ENCODE measurements at regions not wholly inside any gene's neighbourhood (a gene's known extent, or its start where the extent isn't known, plus 50 kb on each side); places are given as distances from the start of the nearest gene placed in this dataset.
"Not testable (repeated sequence)": the region's sequence is repeated elsewhere in the genome, so short reads cannot be mapped to it uniquely, and the experiment has no call there.

- Mint-ChIP-seq H3K27me3 (peaks cover 30 to 47% of the 10 kb centered on the region in 2 donors), H3K27ac (no peak overlapping the region), H3K36me3 (ENCODE audit: insufficient read depth) (no peaks in the 10 kb centered on the region), H3K4me3 (no peak overlapping the region), H3K9me3 (peaks cover 0 to 9% of the 10 kb centered on the region in 2 donors), H3K4me1 (ENCODE audit: low read depth in 2 of 2) (no peaks in the 10 kb centered on the region)
- ATAC-seq (replicated peaks) (no peak), DNase-seq (no peak)
Observed at GRCh38 chr9:87359958-87360601, 137.6 kb upstream of the DAPK1 start.

- Mint-ChIP-seq H3K4me1 (ENCODE audit: low read depth in 2 of 2) (no peaks in the 10 kb centered on the region), H3K27ac (no peak overlapping the region), H3K27me3 (peaks cover 33 to 38% of the 10 kb centered on the region in 2 donors), H3K36me3 (ENCODE audit: insufficient read depth) (no peaks in the 10 kb centered on the region), H3K9me3 (no peaks in the 10 kb centered on the region), H3K4me3 (no peak overlapping the region)
- ATAC-seq (replicated peaks), result no peak
- no peak for DNase-seq
Observed at GRCh38 chr9:87370049-87370685, 127.5 kb upstream of the DAPK1 start.

- H3K27me3 Mint-ChIP-seq, result peaks cover 42 to 53% of the 10 kb centered on the region in 2 donors
- DNase-seq (no peak), ATAC-seq (replicated peaks) (no peak)
- no peaks in the 10 kb centered on the region for H3K36me3 Mint-ChIP-seq (ENCODE audit: insufficient read depth)
- H3K4me1 Mint-ChIP-seq (ENCODE audit: low read depth in 2 of 2), result no peaks in the 10 kb centered on the region
- no peaks in the 10 kb centered on the region for H3K9me3 Mint-ChIP-seq
- H3K27ac Mint-ChIP-seq, result no peak overlapping the region
- H3K4me3 Mint-ChIP-seq, result no peak overlapping the region
Observed at GRCh38 chr9:87371795-87372355, 125.8 kb upstream of the DAPK1 start.

GRCh38 chr9:87372356-87372851, 125.3 kb upstream of the DAPK1 start:
- no peaks in the 10 kb centered on the region for H3K9me3 Mint-ChIP-seq
- no peaks in the 10 kb centered on the region for H3K36me3 Mint-ChIP-seq (ENCODE audit: insufficient read depth)
- no peak overlapping the region for H3K27ac Mint-ChIP-seq
- peaks cover 42 to 54% of the 10 kb centered on the region in 2 donors for H3K27me3 Mint-ChIP-seq
- ATAC-seq (replicated peaks), result no peak
- H3K4me3 Mint-ChIP-seq, result no peak overlapping the region
- no peaks in the 10 kb centered on the region for H3K4me1 Mint-ChIP-seq (ENCODE audit: low read depth in 2 of 2)
- no peak for DNase-seq

- H3K27me3 Mint-ChIP-seq, result peaks cover 40 to 54% of the 10 kb centered on the region in 2 donors
- H3K36me3 Mint-ChIP-seq (ENCODE audit: insufficient read depth); H3K27ac Mint-ChIP-seq; H3K9me3 Mint-ChIP-seq; H3K4me3 Mint-ChIP-seq; DNase-seq; ATAC-seq (replicated peaks); H3K4me1 Mint-ChIP-seq (ENCODE audit: low read depth in 2 of 2): not testable (repeated sequence)
Observed at GRCh38 chr9:87374023-87374919, 123.4 kb upstream of the DAPK1 start.

- Mint-ChIP-seq H3K4me3 (no peak overlapping the region), H3K9me3 (no peaks in the 10 kb centered on the region), H3K27ac (no peak overlapping the region), H3K27me3 (peaks cover 40 to 50% of the 10 kb centered on the region in 2 donors), H3K4me1 (ENCODE audit: low read depth in 2 of 2) (no peaks in the 10 kb centered on the region), H3K36me3 (ENCODE audit: insufficient read depth) (no peaks in the 10 kb centered on the region)
- no peak for DNase-seq
- no peak for ATAC-seq (replicated peaks)
Observed at GRCh38 chr9:87375397-87376073, 122.1 kb upstream of the DAPK1 start.

- Mint-ChIP-seq H3K36me3 (ENCODE audit: insufficient read depth) (no peaks in the 10 kb centered on the region), H3K27ac (no peak overlapping the region), H3K27me3 (peaks cover 32 to 34% of the 10 kb centered on the region in 2 donors), H3K4me1 (ENCODE audit: low read depth in 2 of 2) (no peaks in the 10 kb centered on the region), H3K4me3 (no peak overlapping the region), H3K9me3 (no peaks in the 10 kb centered on the region)
- DNase-seq, result no peak
- no peak for ATAC-seq (replicated peaks)
Observed at GRCh38 chr9:87378676-87379075, 119.0 kb upstream of the DAPK1 start.

- no peak for DNase-seq
- Mint-ChIP-seq H3K27me3 (peaks cover 27 to 28% of the 10 kb centered on the region in 2 donors), H3K4me1 (ENCODE audit: low read depth in 2 of 2) (no peaks in the 10 kb centered on the region), H3K4me3 (no peak overlapping the region), H3K36me3 (ENCODE audit: insufficient read depth) (no peaks in the 10 kb centered on the region), H3K27ac (no peak overlapping the region), H3K9me3 (no peaks in the 10 kb centered on the region)
- no peak for ATAC-seq (replicated peaks)
Observed at GRCh38 chr9:87379300-87379699, 118.4 kb upstream of the DAPK1 start.

GRCh38 chr9:87381050-87381711, 116.5 kb upstream of the DAPK1 start:
- H3K9me3 Mint-ChIP-seq, result no peaks in the 10 kb centered on the region
- no peak overlapping the region for H3K27ac Mint-ChIP-seq
- H3K27me3 Mint-ChIP-seq, result peaks cover 20 to 21% of the 10 kb centered on the region in 2 donors
- no peak for ATAC-seq (replicated peaks)
- no peaks in the 10 kb centered on the region for H3K4me1 Mint-ChIP-seq (ENCODE audit: low read depth in 2 of 2)
- no peaks in the 10 kb centered on the region for H3K36me3 Mint-ChIP-seq (ENCODE audit: insufficient read depth)
- no peak for DNase-seq
- no peak overlapping the region for H3K4me3 Mint-ChIP-seq

GRCh38 chr9:87381746-87382145, 115.9 kb upstream of the DAPK1 start:
- H3K27me3 Mint-ChIP-seq, result peaks cover 18 to 20% of the 10 kb centered on the region in 2 donors
- H3K9me3 Mint-ChIP-seq, result no peaks in the 10 kb centered on the region
- H3K4me1 Mint-ChIP-seq (ENCODE audit: low read depth in 2 of 2), result no peaks in the 10 kb centered on the region
- no peak overlapping the region for H3K27ac Mint-ChIP-seq
- no peak overlapping the region for H3K4me3 Mint-ChIP-seq
- ATAC-seq (replicated peaks) (no peak), DNase-seq (no peak)
- H3K36me3 Mint-ChIP-seq (ENCODE audit: insufficient read depth), result no peaks in the 10 kb centered on the region

- no peak overlapping the region for H3K4me3 Mint-ChIP-seq
- ATAC-seq (replicated peaks) (no peak), DNase-seq (no peak)
- no peaks in the 10 kb centered on the region for H3K36me3 Mint-ChIP-seq (ENCODE audit: insufficient read depth)
- peaks cover 15 to 16% of the 10 kb centered on the region in 2 donors for H3K27me3 Mint-ChIP-seq
- H3K9me3 Mint-ChIP-seq, result no peaks in the 10 kb centered on the region
- no peaks in the 10 kb centered on the region for H3K4me1 Mint-ChIP-seq (ENCODE audit: low read depth in 2 of 2)
- no peak overlapping the region for H3K27ac Mint-ChIP-seq
Observed at GRCh38 chr9:87382900-87383299, 114.8 kb upstream of the DAPK1 start.

- peaks cover 15 to 16% of the 10 kb centered on the region in 2 donors for H3K27me3 Mint-ChIP-seq
- H3K4me3 Mint-ChIP-seq, result no peak overlapping the region
- DNase-seq (no peak), ATAC-seq (replicated peaks) (no peak)
- no peaks in the 10 kb centered on the region for H3K36me3 Mint-ChIP-seq (ENCODE audit: insufficient read depth)
- H3K4me1 Mint-ChIP-seq (ENCODE audit: low read depth in 2 of 2), result no peaks in the 10 kb centered on the region
- no peak overlapping the region for H3K27ac Mint-ChIP-seq
- no peaks in the 10 kb centered on the region for H3K9me3 Mint-ChIP-seq
Observed at GRCh38 chr9:87383344-87384150, 114.1 kb upstream of the DAPK1 start.

Measured in effector memory CD8-positive, alpha-beta T cell (primary cell).